Stomach (tissue), 8 donors: ENCODE measurements at regions not wholly inside any gene's neighbourhood (a gene's known extent, or its start where the extent isn't known, plus 50 kb on each side); places are given as distances from the start of the nearest gene placed in this dataset.

Experiments
- DNase-seq, 2 donors: peaks; one replicate each; pipeline versions ENCODE4 v3.0.0 to v3.0.0-alpha.2; 2013 to 2019
- H3K27ac ChIP-seq, 5 donors: fragments of 200-600 bp in 4 of 5; sonication (generic) in 4 of 5; one replicate each; pipeline ENCODE4 v1.5.1; 2013 to 2019; ENCODE audit warnings: mild to moderate bottlenecking in 1 of 5, moderate library complexity in 1 of 5
- H3K27me3 ChIP-seq, 3 donors: fragments of 200-600 bp; sonication (generic); one replicate each; pipeline ENCODE4 v1.5.1; 2017 to 2019; ENCODE audit warnings: mixed run types in 1 of 3
- H3K36me3 ChIP-seq, 4 donors: fragments of 200-600 bp; sonication (generic); 1 replicate in 3 of 4; 2 replicates in 1 of 4; pipeline ENCODE4 v1.5.1; 2016 to 2019
- H3K4me1 ChIP-seq, 4 donors: fragments of 200-600 bp; sonication (generic); one replicate each; pipeline ENCODE4 v1.5.1; 2016 to 2019
- H3K4me3 ChIP-seq, 4 donors: fragments of 200-600 bp; sonication (generic) in 3 of 4; one replicate each; pipeline ENCODE4 v1.5.1; 2016 to 2019; ENCODE audit warnings: mild to moderate bottlenecking in 1 of 4
- H3K9me3 ChIP-seq, 4 donors: fragments of 200-600 bp; sonication (generic); one replicate each; pipeline ENCODE4 v1.5.1; 2016 to 2019
- CTCF ChIP-seq, 7 experiments: fragments of 450-650 bp in 4 of 7; fragments of 200-600 bp in 3 of 7; sonication (generic) in 3 of 7; IDR thresholded peaks; one replicate each; pipeline ENCODE4 v1.5.1; 2016 to 2019; ENCODE audit warnings: antibody characterized with exemption in 7 of 7, control low read depth in 2 of 7, mild to moderate bottlenecking in 1 of 7
- EP300 ChIP-seq: sonication (generic); formaldehyde crosslinking; IDR thresholded peaks from one replicate; pipeline ENCODE4 v1.6.1; 2017; ENCODE audit warnings: antibody characterized with exemption
- POLR2A ChIP-seq, 4 donors: fragments of 450-650 bp; IDR thresholded peaks; one replicate each; pipeline ENCODE4 v1.6.1; 2016; ENCODE audit warnings: antibody characterized with exemption in 4 of 4, control low read depth in 2 of 4, mild to moderate bottlenecking in 1 of 4, moderate library complexity in 1 of 4
- POLR2AphosphoS5 ChIP-seq, 3 donors: sonication (generic); formaldehyde crosslinking; IDR thresholded peaks; one replicate each; pipeline ENCODE4 v1.6.1; 2016; ENCODE audit warnings: antibody characterized with exemption in 3 of 3
- WGBS, 5 donors: extraction: QIAGEN DNeasy Blood & Tissue Kit in 3 of 5; methylation state at CpG; one replicate each; pipeline versions ENCODE4 v1.1.5 to v1.1.7; 2013 to 2018; 5-methylcytosine and 5-hydroxymethylcytosine counted together
- intact Hi-C: fragments of 100-400 bp; cut with DNase I; formaldehyde crosslinking; loops from one replicate; pipeline ENCODE4 v1.15.1; 2023; ENCODE audit warnings: low total_unique reads
- donor health status: healthy with polysubstance abuse.
- donor health status: Bipolar disorder and iron deficiency.
- donor health status: healthy.

GRCh38 chr3:72584262-72584661, 264.0 kb downstream of the SHQ1 start:
- no peaks in the 10 kb centered on the region for H3K9me3 ChIP-seq
- H3K4me1 ChIP-seq = no peaks in the 10 kb centered on the region
- no peaks in the 10 kb centered on the region for H3K36me3 ChIP-seq
- no peak overlapping the region for H3K4me3 ChIP-seq
- no peak for DNase-seq
- no peaks in the 10 kb centered on the region for H3K27me3 ChIP-seq
- WGBS, 5 donors = 87 to 97% (median 95%) methylated on average over 2 of the region's 2 CpGs
- no peak for TF ChIP-seq POLR2A (IDR thresholded peaks at IDR 0.05)
- TF ChIP-seq EP300 = no peak
- TF ChIP-seq POLR2AphosphoS5 (IDR thresholded peaks at IDR 0.05) = no peak
- TF ChIP-seq CTCF (IDR thresholded peaks at IDR 0.05) = no peak
- H3K27ac ChIP-seq = no peak overlapping the region
- intact Hi-C loops = no loop called here

GRCh38 chr3:72582963-72583362, 265.3 kb downstream of the SHQ1 start:
- TF ChIP-seq EP300 = no peak
- no peak for TF ChIP-seq POLR2AphosphoS5 (IDR thresholded peaks at IDR 0.05)
- TF ChIP-seq CTCF (IDR thresholded peaks at IDR 0.05) = no peak
- TF ChIP-seq POLR2A (IDR thresholded peaks at IDR 0.05) = no peak
- Histone ChIP-seq H3K4me3 (no peak overlapping the region), H3K27ac (no peak overlapping the region), H3K27me3 (no peaks in the 10 kb centered on the region), H3K9me3 (no peaks in the 10 kb centered on the region), H3K36me3 (no peaks in the 10 kb centered on the region), H3K4me1 (no peaks in the 10 kb centered on the region)
- DNase-seq = no peak
- 86 to 95% (median 94%) methylated on average over 7 of the region's 7 CpGs for WGBS, 5 donors
- intact Hi-C loops = no loop called here

- Histone ChIP-seq H3K4me3 (no peak overlapping the region), H3K9me3 (no peaks in the 10 kb centered on the region), H3K27ac (no peak overlapping the region), H3K36me3 (no peaks in the 10 kb centered on the region), H3K27me3 (no peaks in the 10 kb centered on the region), H3K4me1 (no peaks in the 10 kb centered on the region)
- TF ChIP-seq POLR2AphosphoS5 (IDR thresholded peaks at IDR 0.05) (no peak), POLR2A (IDR thresholded peaks at IDR 0.05) (no peak), EP300 (no peak), CTCF (IDR thresholded peaks at IDR 0.05) (no peak)
- WGBS, 5 donors = 68 to 73% (median 71%) methylated on average over 6 of the region's 6 CpGs
- peak in 1 of 2 donors; percentile 22 for DNase-seq
- intact Hi-C loops = no loop called here
These were observed 265.9 kb downstream of the SHQ1 start for GRCh38 chr3:72582211-72582878.

- H3K27me3 ChIP-seq = no peaks in the 10 kb centered on the region
- no peak overlapping the region for H3K27ac ChIP-seq
- 68 to 88% (median 81%) methylated on average over 2 of the region's 2 CpGs for WGBS, 5 donors
- no peak for TF ChIP-seq POLR2AphosphoS5 (IDR thresholded peaks at IDR 0.05)
- no peak for TF ChIP-seq EP300
- TF ChIP-seq CTCF (IDR thresholded peaks at IDR 0.05) = no peak
- no peak for TF ChIP-seq POLR2A (IDR thresholded peaks at IDR 0.05)
- H3K36me3 ChIP-seq = no peaks in the 10 kb centered on the region
- intact Hi-C loops = no loop called here
- H3K4me1 ChIP-seq = no peaks in the 10 kb centered on the region
- H3K4me3 ChIP-seq = no peak overlapping the region
- no peak for DNase-seq
- no peaks in the 10 kb centered on the region for H3K9me3 ChIP-seq
These were observed 267.3 kb downstream of the SHQ1 start for GRCh38 chr3:72580900-72581299.
